GM23338 (cell line): ENCODE measurements at regions not wholly inside any gene's neighbourhood (a gene's known extent, or its start where the extent isn't known, plus 50 kb on each side); places are given as distances from the start of the nearest gene placed in this dataset.

ENCODE experiments used
- CREB1 ChIP-seq: fragments of 250-450 bp; sonication (Bioruptor Pico); IDR thresholded peaks from 2 replicates; pipeline ENCODE4 v1.5.0; 2020; ENCODE audit warnings: low read depth, mild to moderate bottlenecking, moderate library complexity
- CTCF ChIP-seq, 2 experiments: fragments of 200-600 bp in 1 of 2; sonication (generic) in 1 of 2; conservative IDR thresholded peaks; 2 replicates each; pipeline versions ENCODE4 v1.5.1 to v1.6.1; 2016 to 2017; ENCODE audit warnings: antibody characterized with exemption in 2 of 2, low read depth in 2 of 2, mild to moderate bottlenecking in 2 of 2, moderate library complexity in 1 of 2
- EZH2 ChIP-seq: fragments of 200-600 bp; sonication (generic); IDR thresholded peaks from one replicate; pipeline ENCODE4 v1.8.0; 2017; ENCODE audit warnings: antibody characterized with exemption, mild to moderate bottlenecking, low read depth; ENCODE audit not compliant: unreplicated experiment
- EZH2phosphoT487 ChIP-seq: fragments of 200-600 bp; sonication (generic); IDR thresholded peaks from one replicate; pipeline ENCODE4 v1.8.1; 2018; ENCODE audit warnings: antibody characterized with exemption; ENCODE audit not compliant: unreplicated experiment
- REST ChIP-seq: IDR thresholded peaks from one replicate; pipeline ENCODE4 v1.6.1; 2018; ENCODE audit warnings: antibody characterized with exemption; ENCODE audit not compliant: unreplicated experiment

GRCh38 chr14:98822917-98823316 is 449.1 kb downstream of the BCL11B start:
- TF ChIP-seq CTCF (conservative IDR thresholded peaks at IDR 0.05; ENCODE audit: low read depth in 2 of 2) (no peak), REST (no peak), EZH2 (no peak), CREB1 (CRISPR knock-in tag) (no peak), EZH2phosphoT487 (no peak)
